HG03139 (cell line): ENCODE measurements at regions not wholly inside any gene's neighbourhood (a gene's known extent, or its start where the extent isn't known, plus 50 kb on each side); places are given as distances from the start of the nearest gene placed in this dataset.

Experiments
- ATAC-seq: cut with Tn5 transposase; IDR thresholded peaks from one replicate; pipeline ENCODE4 v1.9.1; 2021; ENCODE audit not compliant: unreplicated experiment

DNA sequence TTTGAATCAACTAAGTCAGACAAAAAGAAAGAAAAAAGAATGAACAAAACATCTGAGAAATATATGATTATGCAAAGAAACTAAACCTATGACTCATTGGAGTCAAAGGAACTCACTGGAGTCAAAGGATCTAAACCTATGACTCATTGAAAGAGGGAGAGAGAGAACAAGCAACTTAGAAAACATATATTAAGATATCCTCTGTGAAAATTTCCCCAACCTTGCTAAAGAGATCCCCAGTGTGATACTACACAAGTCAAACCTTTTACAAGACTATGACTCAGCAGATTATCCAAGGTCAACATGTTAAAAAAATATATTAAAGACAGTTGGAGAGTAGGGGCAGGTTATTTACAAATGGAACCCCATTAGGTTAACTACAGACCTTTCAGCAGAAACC lies 1538.3 kb downstream of the NCAM2 start:
- ATAC-seq: no peak

DNA sequence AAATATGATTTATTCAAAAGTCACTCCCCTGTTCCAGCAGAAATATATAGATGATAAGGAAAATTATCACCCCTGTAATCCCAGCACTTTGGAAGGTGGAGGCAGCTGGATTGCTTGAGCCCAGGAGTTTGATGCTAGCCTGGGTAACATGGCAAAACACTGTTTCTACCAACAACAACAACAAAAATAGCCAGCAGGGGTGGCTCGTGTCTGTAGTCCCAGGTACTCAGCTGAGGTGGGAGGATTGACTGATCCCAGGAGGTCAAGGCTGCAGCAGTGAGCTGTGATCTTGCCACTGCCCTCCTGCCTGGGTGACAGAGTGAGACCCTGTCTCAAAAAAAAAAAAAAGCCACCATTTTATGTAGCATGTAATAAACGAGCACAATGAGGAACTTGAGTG lies 1546.5 kb downstream of the NCAM2 start:
- no peak for ATAC-seq

DNA sequence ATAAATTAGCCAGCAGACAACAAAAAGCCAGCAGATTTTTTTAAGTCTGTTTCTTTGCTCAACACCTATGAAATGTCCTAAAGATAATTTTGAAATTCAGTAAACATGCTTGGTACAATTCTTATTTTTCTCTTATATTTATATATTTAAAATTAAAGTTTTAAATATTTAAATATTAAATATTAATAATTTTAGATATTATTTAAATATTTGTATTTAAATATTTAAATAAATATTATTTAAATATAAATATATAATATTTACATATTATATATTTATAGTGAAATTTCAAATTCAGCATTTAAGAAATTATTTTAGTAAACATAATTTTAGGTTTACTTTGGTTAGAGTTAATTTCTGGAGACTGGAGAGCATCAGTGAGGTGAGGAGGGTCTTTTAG lies 1554.2 kb downstream of the NCAM2 start:
- ATAC-seq: no peak

DNA sequence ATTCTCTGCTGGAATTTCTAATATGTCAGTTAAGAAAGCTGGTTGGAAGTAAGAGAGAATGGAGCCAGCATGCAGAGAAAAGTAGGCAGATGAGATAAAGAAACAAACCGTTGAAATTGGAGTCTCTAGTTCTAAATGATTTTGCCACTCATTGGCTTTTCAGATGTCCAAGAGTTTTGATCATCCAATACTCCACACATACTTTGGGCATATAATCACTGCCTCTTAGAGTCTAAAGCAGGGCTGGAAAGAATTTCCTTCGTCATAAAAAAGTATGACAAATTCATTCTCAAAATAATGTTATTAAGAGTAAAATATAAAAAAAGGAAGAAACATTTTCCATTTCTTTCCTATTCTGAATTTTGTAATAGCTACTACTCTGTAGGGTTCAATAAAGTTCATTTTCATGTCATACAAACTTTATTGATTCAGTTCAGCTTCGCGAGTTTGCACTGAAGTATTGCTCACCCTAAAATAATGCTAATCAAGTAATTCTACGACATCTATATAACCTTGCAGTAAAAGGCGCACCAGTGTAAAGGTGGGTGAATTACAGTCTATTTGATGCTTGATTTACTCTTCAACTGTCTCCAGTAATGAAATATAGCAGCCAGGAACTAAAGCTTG lies 1556.6 kb downstream of the NCAM2 start:
- no peak for ATAC-seq

DNA sequence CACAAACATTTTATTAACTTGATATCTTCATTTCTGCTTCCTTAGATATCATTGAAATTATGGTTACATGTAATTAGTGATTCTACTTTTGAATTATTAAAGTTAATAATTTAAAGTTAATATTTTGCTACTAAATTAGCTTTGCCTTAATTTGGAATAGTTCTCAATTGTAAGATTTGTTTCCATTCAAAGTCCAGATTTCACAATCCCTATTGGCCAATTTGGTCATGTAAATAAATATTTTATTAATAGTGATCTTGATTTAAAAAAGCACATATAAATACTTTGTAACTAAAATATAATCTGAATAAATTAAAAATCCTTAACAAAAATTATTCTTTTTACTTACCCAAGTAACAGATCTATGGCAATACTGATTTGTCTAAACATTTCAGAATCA lies 1558.6 kb downstream of the NCAM2 start:
- no peak for ATAC-seq

DNA sequence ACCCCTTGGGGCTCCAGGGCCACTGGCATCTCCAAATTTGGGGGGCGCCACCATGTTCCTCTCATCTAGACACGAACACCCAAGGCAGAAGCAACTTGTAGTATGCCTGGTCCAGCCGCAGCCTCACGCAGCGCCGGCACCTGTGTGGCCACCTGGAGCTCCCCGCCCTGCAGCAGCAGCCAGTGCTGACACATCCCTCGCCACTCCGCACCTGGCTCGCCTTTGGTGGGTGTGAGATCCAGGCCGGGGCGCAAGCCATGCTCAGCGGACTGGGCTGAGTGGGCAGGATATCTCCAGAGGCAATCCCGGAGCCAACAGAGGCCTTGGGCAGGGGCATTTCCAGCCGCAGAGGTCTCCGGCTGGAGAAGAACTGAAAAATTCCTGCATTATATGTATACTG lies 1563.7 kb downstream of the NCAM2 start:
- ATAC-seq: no peak

DNA sequence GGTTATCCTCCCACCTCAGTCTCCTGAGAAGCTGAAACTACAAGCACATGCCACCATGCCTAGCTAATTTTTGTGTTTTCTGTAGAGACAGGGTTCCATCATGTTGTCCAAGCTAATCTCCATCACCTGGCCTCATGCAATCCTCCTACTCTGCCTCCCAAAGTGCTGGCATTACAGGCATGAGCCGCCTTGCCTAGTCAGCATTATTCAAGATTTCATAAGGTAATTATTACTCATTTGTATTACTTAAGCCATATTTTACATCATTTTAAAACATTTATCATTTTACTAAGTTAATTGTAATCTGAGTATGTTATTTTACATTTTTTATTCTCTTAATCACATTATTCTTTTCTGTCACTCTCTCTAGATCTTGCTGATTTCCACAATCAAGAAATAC lies 1575.6 kb downstream of the NCAM2 start:
- no peak for ATAC-seq

DNA sequence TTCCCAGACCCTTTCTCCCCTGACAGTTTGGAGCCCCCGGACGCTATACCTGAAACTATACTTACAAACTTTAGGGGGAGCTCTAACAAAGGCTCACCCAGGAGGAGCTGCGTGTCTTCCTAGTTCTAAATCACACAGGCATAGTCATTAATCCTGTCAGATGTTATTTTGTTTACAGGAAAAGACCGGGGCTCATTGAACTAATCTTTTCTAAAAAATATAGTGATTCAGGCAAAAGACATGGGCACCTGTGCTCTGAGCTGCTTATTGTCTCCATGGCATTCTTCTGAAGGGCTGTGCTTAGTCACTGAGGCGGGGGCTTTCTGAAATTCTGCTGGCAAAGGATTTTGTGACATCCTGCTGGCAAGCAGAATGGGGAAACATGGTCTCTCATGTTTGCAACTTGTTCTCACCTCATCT lies 1577.0 kb downstream of the NCAM2 start:
- no peak for ATAC-seq

DNA sequence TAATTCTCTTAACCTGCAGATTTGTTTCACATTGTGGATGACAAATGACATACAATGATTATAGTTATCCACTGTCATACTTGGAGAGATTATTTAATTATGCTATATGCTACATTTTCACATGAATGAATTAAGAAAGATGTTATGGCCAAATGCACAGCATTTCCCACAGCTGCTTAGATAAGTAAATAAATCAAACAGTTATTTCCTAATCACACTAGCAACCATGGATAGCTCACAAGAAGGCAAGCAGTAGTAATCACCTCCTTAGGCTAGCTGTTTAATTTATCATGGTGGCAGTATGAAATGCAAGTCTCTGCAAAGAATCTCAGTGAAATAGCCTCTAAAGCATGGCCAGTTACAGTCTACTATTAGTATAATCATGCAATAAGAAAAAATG lies 1581.5 kb downstream of the NCAM2 start:
- ATAC-seq: no peak

DNA sequence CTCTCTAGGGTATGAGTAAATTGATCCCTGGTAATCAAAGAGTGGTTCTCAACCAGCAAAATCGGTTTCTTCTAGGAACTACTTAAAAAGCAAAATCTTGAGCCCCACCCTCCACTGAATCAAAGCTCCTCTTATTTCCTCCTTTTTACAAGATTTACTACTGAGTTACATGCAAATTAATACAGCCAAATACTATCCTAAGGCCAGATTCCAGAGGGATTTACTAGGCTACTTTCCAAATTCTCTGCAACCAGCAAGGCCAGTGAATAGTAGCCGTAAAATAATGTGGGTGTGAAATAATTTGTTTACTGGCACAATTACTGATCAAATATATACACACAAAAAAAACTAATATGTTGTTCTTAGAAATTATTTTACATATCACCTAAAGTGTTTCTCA lies 1583.8 kb downstream of the NCAM2 start:
- ATAC-seq: no peak

DNA sequence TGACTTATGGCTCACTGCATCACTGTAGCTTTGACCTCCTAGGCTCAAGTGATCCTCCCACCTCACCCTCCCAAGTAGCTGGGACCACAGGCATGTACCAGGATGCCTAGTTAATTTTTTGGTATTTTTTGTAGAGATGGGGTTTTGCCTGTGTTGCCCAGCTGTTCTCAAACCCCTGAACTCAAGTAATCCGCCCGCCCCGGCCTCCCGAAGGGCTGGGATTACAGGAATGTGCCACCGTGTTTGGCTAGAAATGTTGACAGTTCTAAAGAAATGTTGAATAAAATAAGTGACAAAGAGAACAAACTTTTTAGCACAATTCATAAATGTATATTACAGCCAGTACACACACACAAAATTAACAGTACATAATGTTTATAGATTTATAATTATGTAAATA lies 1586.1 kb downstream of the NCAM2 start:
- no peak for ATAC-seq

DNA sequence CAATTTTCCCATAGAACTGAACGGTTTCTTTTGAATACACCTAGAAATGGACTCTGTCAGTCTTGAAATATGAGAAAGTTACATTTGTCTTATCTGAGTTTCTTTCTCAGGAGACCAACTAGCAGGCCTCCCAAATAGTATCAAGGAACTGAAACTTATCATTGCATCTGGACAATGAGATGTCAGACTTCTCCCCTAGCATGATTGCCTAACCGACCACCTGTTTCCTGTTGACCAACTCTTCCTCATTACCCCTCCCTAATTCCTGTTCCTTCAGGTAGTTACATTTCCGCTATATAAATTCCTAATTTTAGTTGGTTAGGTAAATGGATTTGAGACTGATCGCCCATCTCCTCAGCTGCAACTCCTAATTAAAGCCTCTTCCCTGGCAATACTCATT lies 1587.3 kb downstream of the NCAM2 start:
- no peak for ATAC-seq

DNA sequence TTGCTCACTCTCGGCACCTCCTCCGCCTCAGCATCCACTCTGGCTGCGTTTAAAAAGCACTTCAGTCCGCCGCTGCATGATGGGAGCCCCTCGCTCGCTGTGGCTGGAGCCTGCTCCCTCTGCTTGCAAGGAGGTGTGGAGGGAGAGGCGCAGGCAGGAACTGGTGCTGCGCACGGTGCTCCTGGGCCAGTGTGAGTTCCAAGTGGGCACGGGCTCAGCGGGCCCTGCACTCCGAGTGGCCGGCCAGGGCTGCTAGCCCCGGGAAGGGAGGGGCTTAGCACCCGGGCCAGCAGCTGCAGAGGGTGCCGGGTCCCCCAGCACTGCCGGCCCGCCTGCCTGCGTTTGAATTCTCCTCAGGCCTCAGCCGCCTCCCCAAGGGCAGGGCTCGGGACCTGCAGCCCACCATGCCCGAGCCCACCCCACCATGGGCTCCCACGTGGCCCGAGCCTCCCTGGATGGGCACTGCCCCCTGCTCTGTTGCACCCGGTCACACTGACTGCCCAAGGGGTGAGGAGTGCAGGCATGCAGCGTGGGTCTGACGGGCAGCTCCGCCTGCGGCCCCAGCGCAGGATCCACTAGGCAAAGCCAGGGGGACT lies 1599.5 kb downstream of the NCAM2 start:
- no peak for ATAC-seq

DNA sequence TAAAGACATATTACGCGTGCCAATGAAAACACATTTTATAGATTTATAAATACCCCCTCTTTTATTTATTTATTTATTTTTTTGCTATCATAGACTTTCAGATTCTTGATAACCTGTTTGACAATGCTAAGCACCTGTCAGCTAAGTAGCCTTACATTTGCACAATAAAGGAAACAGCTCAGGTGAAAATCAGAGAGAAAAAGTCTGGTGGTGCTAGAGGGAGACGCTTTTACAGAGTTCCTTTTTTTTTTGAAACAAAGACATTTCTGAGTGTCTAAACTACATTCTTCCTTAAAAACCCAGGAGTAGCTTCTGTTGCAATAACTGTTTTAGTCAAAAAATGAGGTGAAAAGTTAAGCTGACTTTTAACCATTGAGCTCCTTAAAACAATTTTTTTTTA lies 1611.6 kb downstream of the NCAM2 start:
- ATAC-seq: no peak

DNA sequence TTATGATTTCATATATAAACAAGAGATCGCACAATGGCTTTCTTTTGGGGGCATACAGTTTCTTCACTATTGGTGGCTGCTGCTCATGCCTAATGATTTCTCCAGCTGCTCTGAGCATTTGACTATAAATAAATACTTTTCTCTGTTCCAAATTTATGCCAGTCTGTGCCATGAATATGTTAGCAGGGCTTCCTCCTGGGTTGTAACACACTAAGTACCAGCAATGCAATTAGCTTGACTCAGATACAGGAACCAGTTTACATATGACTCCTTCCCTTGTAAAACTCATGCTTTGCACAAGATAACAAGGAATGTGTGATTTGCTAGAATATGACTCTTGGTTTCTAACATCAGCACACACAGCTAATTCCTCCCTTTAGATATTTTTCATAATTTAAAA lies 1629.7 kb downstream of the NCAM2 start:
- no peak for ATAC-seq

DNA sequence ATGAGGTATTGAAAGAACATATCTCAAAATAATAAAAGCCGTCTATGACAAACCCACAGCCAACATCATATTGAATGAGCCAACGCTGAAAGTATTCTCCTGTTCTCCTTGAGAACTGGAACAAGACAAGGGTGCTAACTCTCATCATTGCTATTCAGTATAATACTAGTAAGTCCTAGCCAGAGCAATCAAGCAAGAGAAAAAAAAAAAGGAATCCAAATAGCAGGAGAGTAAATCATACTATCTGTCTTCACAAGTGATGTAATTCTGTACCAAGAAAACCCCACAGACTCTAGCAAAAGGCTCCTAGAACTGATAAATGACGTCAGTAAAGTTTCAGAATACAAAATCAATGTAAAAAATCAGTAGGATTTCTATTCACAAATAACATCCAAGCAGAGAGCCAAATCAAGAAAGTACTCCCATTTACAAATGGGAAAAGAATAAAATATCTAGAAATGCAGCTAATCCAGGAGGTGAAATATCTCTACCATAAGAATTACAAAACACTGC lies 1632.8 kb downstream of the NCAM2 start:
- ATAC-seq: no peak

DNA sequence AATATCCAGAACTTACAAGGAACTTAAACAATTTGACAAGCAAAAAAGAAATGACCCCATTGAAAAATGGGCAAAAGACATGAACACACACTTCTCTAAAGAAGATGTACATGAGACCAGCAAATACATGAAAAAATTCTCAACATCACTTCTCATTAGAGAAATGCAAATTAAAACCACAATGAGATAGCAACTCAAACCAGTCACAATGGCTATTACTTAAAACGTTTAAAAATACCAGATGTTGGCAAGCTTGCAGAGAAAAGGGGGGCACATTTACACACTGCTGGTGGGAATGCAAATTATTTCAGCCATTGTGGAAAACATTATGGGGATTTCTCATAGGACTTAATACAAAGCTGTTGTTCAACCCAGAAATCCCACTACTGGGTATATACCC lies 1634.0 kb downstream of the NCAM2 start:
- ATAC-seq: no peak

DNA sequence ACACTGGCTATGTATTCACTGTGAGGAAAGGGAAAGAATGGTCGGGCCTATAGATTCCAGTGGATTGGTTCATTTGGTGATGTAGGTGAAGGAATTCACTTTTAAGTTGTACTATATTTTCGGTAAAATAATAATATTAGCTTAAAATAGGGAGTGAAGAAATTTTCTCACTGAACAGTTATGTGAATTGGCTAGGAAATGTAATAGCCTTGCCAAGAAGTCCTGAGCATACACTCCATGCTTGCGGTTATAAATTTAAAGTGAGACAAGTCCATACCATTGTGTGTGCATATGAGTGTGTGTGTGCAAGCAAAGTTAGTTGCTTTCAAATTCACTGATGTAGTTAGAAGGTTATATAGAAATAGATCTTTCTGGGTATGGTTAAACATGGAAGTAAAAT lies 1651.0 kb downstream of the NCAM2 start:
- ATAC-seq: no peak

DNA sequence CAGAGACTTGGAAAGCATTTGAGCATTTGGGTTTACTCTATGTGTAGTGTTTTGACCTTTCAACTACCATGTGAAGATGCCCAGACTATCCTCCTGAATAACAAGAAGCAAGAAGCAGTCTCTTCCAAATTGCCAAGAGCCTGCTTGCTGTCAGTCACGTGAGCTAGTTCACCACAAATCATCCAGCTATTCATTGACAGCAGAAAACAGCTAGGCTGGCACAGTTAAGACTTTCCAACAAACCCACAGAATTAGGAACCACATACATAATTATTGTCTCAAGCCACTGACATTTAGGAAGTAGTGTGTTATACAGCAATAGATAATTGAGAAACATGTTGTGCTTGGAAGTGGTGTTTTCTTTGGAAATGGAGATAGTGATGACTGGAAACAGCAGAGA lies 1652.0 kb downstream of the NCAM2 start:
- no peak for ATAC-seq

DNA sequence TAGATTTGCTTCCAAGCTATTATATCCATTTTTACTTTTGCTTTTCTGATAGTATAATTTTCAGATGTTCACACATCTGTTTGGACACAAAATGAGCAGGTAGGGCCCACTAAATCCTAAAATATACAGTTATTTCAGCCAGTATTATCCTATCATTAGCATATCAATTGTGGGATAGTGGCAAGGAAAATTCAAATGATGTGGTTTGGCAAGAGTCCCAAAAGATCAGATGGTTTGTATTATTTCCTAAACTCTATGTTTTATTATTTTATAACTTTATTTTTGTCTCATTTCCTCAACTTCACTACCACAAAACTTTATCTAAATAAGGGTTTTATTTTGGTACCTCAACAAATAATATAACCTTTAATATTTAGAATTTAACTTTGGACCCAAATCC lies 1659.6 kb downstream of the NCAM2 start:
- ATAC-seq: no peak

DNA sequence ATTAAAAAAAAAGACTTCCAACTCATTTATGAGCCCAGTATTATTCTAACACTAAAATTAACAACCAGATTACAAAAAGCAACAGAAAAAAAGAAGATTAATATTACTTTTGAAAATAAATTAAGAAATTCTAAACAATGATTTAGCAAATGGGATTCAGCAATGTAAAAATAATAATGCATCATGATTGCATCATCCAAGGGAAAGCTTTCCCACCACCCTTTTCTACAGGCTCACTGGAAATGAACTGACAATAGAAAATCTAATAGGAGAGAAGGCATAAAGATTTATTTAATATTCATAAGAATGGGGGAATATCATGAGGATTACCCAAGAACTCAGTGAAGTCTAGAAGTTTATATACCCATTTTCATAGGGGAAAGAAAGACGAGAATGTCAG lies 1671.9 kb downstream of the NCAM2 start:
- ATAC-seq: no peak

DNA sequence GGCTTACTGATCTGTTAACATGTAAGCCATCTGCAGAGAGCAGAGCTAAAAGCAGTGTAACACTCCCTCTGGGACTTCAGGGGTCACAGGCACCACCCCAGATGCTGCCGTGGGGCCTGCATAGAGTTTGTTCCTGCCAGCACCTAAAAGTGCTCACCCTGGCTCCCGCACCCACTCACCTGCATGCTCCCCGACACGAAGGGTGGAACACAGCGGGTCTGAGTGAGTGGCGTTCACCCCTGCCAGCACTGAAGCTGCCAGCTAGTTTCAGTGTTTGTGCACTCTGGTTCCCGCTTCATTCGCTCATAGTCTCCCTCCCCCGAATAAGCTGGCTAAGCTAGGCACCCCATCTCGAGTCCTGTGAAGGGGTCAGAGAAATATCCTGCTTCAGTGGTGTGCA lies 1681.0 kb downstream of the NCAM2 start:
- no peak for ATAC-seq

DNA sequence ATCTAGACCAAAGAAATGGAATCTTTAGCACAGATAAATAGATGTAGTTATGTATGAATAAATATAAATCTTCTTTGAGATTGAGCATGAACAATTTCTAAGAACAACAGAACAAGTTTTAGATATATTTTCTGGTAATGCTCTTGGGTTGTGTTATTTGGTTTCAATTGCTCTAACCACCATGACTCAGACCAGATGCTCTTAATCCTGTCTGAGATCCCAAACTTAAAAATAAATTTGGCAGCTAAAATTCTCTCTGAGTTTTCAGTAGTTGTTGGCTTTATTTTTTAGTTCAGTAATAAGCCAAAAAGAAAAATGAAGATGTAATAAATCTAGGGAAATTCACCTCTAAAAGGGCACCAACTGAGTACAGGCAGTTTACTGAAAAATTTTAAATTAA lies 1693.4 kb downstream of the NCAM2 start:
- no peak for ATAC-seq
